ENCODE measurements at regions not wholly inside any gene's neighbourhood (a gene's known extent, or its start where the extent isn't known, plus 50 kb on each side); places are given as distances from the start of the nearest gene placed in this dataset.
"Not testable (repeated sequence)": the region's sequence is repeated elsewhere in the genome, so short reads cannot be mapped to it uniquely, and the experiment has no call there.

- DNase-seq, result no peak
These were observed 56.4 kb upstream of the TNFAIP3 start for GRCh38 chr6:137810554-137811120.

GRCh38 chr6:137811121-137811915 lies 55.7 kb upstream of the TNFAIP3 start:
- no peak for DNase-seq

DNA sequence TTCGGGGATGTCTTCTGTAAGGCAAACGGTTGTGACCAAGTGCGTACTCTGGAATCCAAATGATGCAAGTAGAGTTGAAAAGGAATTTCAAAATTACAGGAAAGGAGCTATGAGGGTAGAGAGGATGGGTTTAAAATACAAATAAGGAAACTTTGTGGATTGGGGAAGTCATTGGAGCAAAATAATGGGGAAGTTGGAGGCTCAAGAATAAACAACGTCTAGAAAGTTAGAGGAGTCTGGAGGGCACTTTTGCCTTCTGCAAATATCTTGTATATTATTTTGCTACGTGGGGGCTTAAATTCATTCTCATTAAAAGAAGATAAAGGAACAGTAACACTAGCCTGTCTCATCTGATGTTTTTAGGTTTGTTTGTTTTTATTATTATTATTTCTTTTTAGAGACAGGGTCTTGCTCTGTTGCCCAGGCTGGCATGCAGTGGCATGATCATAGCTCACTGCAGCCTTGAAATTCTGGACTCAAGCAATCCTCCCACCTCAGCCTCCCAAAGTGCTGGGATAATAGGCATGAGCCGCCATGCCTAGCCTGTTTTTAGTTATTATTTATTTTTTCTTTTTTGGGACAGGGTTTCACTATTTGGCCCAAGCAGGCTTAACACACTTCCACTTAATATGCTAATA lies 55.0 kb upstream of the TNFAIP3 start:
- no peak for DNase-seq

DNA sequence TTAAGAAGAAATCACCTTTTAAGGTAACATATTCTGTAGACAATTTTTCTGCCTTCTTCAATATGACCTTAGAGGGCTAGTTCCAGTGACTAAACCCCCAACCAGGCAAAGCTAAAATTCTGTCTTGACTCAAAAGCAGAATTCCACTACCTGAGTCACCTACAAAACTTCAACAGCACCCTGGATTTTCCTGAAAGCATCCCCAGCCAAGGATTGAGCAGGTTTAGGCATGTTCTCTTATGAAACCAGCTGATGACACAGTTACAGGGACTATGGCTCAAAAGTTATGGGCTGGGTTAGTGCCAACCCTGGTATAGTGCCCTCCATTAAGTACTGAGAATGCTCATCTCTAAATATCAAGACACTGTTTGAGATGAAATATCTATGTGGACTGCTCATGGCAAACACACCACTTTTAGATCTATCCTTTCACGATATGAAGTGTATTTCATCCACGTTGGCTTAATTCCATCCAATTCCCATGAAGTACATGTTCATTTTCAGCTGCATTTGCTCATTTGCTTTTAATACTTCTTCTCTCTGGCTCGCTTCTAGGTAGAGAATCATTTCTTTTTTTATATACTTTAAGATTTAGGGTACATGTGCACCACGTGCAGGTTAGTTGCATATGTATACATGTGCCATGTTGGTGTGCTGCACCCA lies 53.6 kb upstream of the TNFAIP3 start:
- DNase-seq, result no peak

GRCh38 chr6:137814030-137814429 lies 53.0 kb upstream of the TNFAIP3 start:
- not testable (repeated sequence) for DNase-seq

DNA sequence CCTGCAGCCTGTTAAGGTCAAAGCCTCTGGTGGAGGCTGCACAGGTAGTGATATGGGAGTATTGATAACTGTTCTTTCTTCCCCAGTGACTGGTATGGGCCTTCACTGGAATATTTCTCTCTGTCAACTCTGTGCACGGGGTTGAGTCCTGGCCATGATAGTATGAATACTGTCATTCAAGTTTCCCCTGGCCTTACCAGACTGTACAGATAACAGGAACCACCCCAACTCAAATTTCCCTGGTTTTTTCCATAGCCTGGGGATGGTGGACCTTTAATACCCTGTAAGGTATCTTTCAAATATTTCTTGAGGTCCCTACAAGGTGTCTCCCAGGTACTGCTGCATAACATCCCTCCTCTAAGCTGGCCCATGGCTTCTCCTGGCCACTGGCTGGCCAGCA lies 51.4 kb upstream of the TNFAIP3 start:
- DNase-seq, result no peak

DNA sequence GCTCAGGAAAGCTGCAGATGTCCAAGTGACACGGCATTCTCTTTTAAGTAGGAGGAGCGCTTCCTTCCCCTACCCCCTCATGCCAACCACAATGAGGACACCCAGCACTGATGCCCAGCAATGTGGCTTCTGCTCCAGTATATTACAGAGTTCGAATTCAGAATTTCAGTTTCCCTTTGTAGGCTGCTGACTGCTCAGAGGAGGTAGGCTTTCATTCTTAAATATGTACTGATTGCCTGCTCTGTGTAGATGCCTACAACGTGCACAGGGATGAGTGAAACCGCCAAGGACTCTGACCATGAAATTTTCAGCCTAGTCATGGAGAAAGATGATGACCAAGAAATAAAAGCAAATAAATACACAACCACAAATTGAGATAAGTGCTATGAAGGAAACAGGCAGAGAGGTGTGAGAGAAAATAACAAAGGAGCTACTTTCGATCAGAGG lies 50.9 kb upstream of the TNFAIP3 start:
- no peak for DNase-seq

- DNase-seq, result no peak
These were observed 50.1 kb upstream of the TNFAIP3 start for GRCh38 chr6:137816688-137817618.

All from right forelimb (tissue), 1 donor.